ENCODE measurements at regions not wholly inside any gene's neighbourhood (a gene's known extent, or its start where the extent isn't known, plus 50 kb on each side); places are given as distances from the start of the nearest gene placed in this dataset.

- TF ChIP-seq POLR2A (IDR thresholded peaks at IDR 0.05), result no peak
- no peak for TF ChIP-seq CTCF (IDR thresholded peaks at IDR 0.05)
Measured at GRCh38 chr2:188734691-188735090, 239.5 kb upstream of the COL3A1 start.
